ENCODE measurements at regions not wholly inside any gene's neighbourhood (a gene's known extent, or its start where the extent isn't known, plus 50 kb on each side); places are given as distances from the start of the nearest gene placed in this dataset.

DNA sequence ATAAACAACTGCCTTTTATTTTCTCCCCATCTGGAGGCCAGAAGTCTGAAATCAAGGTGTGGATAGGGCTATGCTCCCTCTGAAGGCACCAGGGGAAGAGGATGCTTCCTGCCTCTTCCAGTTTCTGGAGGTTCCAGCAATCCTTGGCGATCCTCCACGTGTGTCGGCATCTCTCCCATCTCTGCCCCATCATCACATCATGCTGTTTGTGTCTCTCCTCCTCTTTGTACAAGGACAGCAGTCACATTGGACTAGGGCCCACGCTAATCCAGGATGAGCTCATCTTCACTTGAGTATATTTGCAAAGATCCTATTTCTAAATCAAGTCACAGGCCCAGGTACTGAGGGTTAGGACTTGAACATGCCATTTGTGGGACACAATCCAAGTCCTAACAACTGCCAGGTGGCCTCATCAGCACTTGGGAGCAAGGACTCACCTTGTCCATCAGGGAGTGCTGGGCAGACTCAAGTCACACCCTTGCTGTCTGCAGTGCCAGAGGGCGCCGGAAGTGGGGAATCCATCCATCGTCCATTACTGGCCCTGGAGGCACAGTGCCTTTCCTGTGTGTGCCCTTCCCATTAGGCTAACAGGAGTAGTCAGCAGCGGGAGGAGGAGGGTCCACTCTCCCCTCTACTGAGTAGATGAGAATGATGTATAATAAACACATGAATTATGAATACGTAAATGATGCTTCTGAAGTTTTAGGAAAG is 185.4 kb upstream of the AJAP1 start:
- POLR2A ChIA-PET, result no interaction called here
- TF ChIP-seq SP1 (IDR thresholded peaks at IDR 0.05) (no peak), ARNT (IDR thresholded peaks at IDR 0.05) (no peak), BHLHE40 (IDR thresholded peaks at IDR 0.05; ENCODE audit: borderline replicate concordance) (no peak), CTBP1 (IDR thresholded peaks at IDR 0.05; ENCODE audit: borderline replicate concordance) (no peak), HDGF (IDR thresholded peaks at IDR 0.05; ENCODE audit: borderline replicate concordance) (no peak), ZNF384 (IDR thresholded peaks at IDR 0.05) (no peak), FOXM1 (IDR thresholded peaks at IDR 0.05; ENCODE audit: borderline replicate concordance) (no peak), SUZ12 (IDR thresholded peaks at IDR 0.05) (no peak), FOXK2 (IDR thresholded peaks at IDR 0.05) (no peak), TARDBP (IDR thresholded peaks at IDR 0.05) (no peak), ELF4 (IDR thresholded peaks at IDR 0.05) (no peak), FOXA1 (IDR thresholded peaks at IDR 0.05) (no peak), L3MBTL2 (conservative IDR thresholded peaks at IDR 0.05) (no peak), LEF1 (IDR thresholded peaks at IDR 0.05; ENCODE audit: borderline replicate concordance) (no peak)
- TF ChIP-seq, protein P1, sequence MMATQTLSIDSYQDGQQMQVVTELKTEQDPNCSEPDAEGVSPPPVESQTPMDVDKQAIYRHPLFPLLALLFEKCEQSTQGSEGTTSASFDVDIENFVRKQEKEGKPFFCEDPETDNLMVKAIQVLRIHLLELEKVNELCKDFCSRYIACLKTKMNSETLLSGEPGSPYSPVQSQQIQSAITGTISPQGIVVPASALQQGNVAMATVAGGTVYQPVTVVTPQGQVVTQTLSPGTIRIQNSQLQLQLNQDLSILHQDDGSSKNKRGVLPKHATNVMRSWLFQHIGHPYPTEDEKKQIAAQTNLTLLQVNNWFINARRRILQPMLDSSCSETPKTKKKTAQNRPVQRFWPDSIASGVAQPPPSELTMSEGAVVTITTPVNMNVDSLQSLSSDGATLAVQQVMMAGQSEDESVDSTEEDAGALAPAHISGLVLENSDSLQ (IDR thresholded peaks at IDR 0.05), result no peak
- CTCF ChIA-PET, result no interaction called here
- DNase-seq (ENCODE audit: extremely low spot score), result no peak

DNA sequence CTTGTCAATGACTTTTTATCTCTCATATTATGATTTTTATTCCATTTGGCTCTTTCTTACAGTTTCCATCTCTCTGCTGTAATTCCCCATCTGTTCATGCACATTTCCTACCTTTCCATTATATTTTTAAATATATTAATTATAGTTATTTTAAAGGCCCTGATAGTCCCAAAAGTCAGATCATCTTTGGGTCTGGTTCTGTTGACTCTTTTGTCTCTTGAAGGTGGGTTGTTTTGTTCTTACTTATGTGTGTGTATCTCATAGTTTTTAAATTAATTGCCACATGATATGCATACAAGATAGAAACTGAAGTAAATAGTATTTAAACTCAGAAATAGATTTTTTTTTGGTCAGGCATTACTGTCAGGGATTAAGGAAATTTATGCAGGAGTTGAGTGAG is 178.0 kb upstream of the AJAP1 start:
- TF ChIP-seq FOXK2 (IDR thresholded peaks at IDR 0.05), result no peak
- TF ChIP-seq ARNT (IDR thresholded peaks at IDR 0.05), result no peak
- TF ChIP-seq LEF1 (IDR thresholded peaks at IDR 0.05; ENCODE audit: borderline replicate concordance), result no peak
- TF ChIP-seq, protein P1 (IDR thresholded peaks at IDR 0.05), result no peak
- TF ChIP-seq L3MBTL2 (conservative IDR thresholded peaks at IDR 0.05), result no peak
- TF ChIP-seq FOXA1 (IDR thresholded peaks at IDR 0.05), result no peak
- TF ChIP-seq CTBP1 (IDR thresholded peaks at IDR 0.05; ENCODE audit: borderline replicate concordance), result no peak
- no peak for DNase-seq (ENCODE audit: extremely low spot score)
- POLR2A ChIA-PET, result no interaction called here
- CTCF ChIA-PET, result no interaction called here

DNA sequence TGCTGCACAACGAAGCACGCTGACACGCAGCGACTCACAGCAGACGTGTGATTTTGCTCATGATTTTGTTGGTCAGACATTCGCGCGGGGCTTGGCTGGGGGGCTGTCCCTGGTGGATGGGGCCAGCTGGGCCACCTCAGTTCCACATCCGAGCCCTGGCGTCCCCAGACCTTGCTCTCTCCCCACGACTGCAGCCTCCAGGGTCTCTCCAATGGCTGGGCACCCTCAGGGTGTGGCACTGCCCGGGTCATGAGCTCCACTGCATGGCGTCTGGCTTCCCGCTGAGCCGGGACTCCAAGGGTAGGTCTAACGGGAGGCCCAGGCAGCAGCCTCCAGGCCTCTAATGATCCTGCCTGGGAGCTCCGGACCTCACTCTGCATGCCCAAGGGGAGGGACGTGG is 173.0 kb upstream of the AJAP1 start:
- ChIA-PET POLR2A (no interaction called here), CTCF (no interaction called here)
- TF ChIP-seq BHLHE40 (IDR thresholded peaks at IDR 0.05; ENCODE audit: borderline replicate concordance) (no peak), CTBP1 (IDR thresholded peaks at IDR 0.05; ENCODE audit: borderline replicate concordance) (no peak), TARDBP (IDR thresholded peaks at IDR 0.05) (no peak), FOXK2 (IDR thresholded peaks at IDR 0.05) (no peak), NFRKB (IDR thresholded peaks at IDR 0.05) (no peak)
- TF ChIP-seq, protein P1 (IDR thresholded peaks at IDR 0.05), result no peak
- no peak for DNase-seq (ENCODE audit: extremely low spot score)

- TF ChIP-seq ARNT (IDR thresholded peaks at IDR 0.05) (no peak), CTBP1 (IDR thresholded peaks at IDR 0.05; ENCODE audit: borderline replicate concordance) (no peak)
- DNase-seq (ENCODE audit: extremely low spot score), result no peak
- CTCF ChIA-PET, result no interaction called here
- POLR2A ChIA-PET, result no interaction called here
Observed at GRCh38 chr1:4482526-4482925, 171.9 kb upstream of the AJAP1 start.

GRCh38 chr1:4483021-4483625 is 171.3 kb upstream of the AJAP1 start:
- CTCF ChIA-PET, result no interaction called here
- DNase-seq (ENCODE audit: extremely low spot score), result no peak
- POLR2A ChIA-PET, result no interaction called here
- TF ChIP-seq FOXM1 (IDR thresholded peaks at IDR 0.05; ENCODE audit: borderline replicate concordance), result no peak
- no peak for TF ChIP-seq LEF1 (IDR thresholded peaks at IDR 0.05; ENCODE audit: borderline replicate concordance)
- no peak for TF ChIP-seq NFRKB (IDR thresholded peaks at IDR 0.05)
- no peak for TF ChIP-seq SP1 (IDR thresholded peaks at IDR 0.05)
- no peak for TF ChIP-seq SUZ12 (IDR thresholded peaks at IDR 0.05)
- TF ChIP-seq L3MBTL2 (conservative IDR thresholded peaks at IDR 0.05), result no peak
- TF ChIP-seq ELF4 (IDR thresholded peaks at IDR 0.05), result no peak
- no peak for TF ChIP-seq FOXK2 (IDR thresholded peaks at IDR 0.05)
- no peak for TF ChIP-seq TARDBP (IDR thresholded peaks at IDR 0.05)
- no peak for TF ChIP-seq CTBP1 (IDR thresholded peaks at IDR 0.05; ENCODE audit: borderline replicate concordance)
- no peak for TF ChIP-seq ZNF384 (IDR thresholded peaks at IDR 0.05)
- no peak for TF ChIP-seq ARNT (IDR thresholded peaks at IDR 0.05)
- TF ChIP-seq BHLHE40 (IDR thresholded peaks at IDR 0.05; ENCODE audit: borderline replicate concordance), result no peak
- TF ChIP-seq, protein P1 (IDR thresholded peaks at IDR 0.05), result no peak

- DNase-seq (ENCODE audit: extremely low spot score), result no peak
- POLR2A ChIA-PET, result no interaction called here
- CTCF ChIA-PET, result no interaction called here
- no peak for TF ChIP-seq TARDBP (IDR thresholded peaks at IDR 0.05)
- no peak for TF ChIP-seq BHLHE40 (IDR thresholded peaks at IDR 0.05; ENCODE audit: borderline replicate concordance)
- no peak for TF ChIP-seq SUZ12 (IDR thresholded peaks at IDR 0.05)
- TF ChIP-seq CTBP1 (IDR thresholded peaks at IDR 0.05; ENCODE audit: borderline replicate concordance), result no peak
- no peak for TF ChIP-seq ELF4 (IDR thresholded peaks at IDR 0.05)
- TF ChIP-seq HDGF (IDR thresholded peaks at IDR 0.05; ENCODE audit: borderline replicate concordance), result no peak
- no peak for TF ChIP-seq FOXM1 (IDR thresholded peaks at IDR 0.05; ENCODE audit: borderline replicate concordance)
- TF ChIP-seq L3MBTL2 (conservative IDR thresholded peaks at IDR 0.05), result no peak
- no peak for TF ChIP-seq FOXA1 (IDR thresholded peaks at IDR 0.05)
Observed at GRCh38 chr1:4485398-4485797, 169.0 kb upstream of the AJAP1 start.
